Anterior cingulate cortex (tissue), 58 donors: ENCODE measurements at regions not wholly inside any gene's neighbourhood (a gene's known extent, or its start where the extent isn't known, plus 50 kb on each side); places are given as distances from the start of the nearest gene placed in this dataset.

Source experiments
- DNase-seq, 58 donors: peaks; one replicate each; lab custom pipeline; 2025; lab: John Stamatoyannopoulos, UW

DNA sequence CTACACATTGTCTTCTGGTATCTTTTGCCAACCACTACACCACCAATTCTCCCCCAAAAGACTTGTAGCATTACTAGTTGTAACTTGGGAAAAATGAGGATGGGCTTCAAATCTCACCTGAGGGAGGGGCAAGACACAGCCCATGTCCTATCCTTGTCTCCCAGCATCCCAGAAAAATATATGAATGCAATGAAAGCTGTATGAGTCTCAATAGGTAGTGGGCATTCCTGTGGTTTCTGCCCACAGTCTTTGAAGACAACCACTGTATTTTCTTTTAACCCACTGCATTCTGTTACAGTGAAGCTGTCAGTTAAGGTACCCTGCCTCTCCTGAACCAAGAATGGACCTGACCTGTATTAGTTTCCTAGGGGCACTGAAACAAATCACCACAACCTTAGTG is 336.2 kb upstream of the TMPO start:
- no peak for DNase-seq

DNA sequence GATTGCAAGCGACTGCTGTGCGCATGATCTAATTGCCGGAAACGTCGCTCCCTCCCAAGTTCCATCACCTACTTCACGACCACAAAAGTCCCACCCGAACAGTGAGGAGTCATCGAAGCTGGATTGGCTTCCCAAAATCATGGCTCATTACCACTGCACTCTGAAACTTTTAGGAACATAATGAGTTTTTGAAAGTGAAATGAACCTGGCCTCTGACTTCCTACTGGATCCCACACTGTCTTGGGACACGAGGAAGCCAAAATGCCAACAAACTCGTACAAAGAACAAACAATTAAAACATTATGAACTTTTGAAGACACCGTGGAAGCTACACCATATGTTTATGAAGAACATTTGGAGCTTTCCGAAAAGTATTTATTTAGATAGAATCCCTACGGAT is 334.8 kb upstream of the TMPO start:
- DNase-seq = no peak

DNA sequence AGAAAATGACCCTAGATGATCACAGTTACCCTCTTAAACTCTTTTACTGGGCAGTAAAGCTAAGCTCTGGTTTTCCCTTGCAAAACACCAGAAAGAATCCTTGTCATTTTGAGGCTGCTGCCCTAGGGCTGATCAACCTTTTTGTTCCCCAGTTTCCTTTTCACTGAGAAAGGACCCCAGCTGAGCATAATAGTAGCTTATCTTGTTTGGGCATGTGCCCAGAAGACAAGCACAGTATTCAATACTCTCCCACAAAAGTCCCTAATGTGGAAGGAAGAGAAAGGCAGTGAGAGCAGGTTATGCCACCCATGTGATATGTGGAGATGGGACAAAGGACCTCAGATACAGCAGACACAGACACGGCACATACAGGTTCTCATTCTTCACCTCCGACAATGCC is 332.6 kb upstream of the TMPO start:
- no peak for DNase-seq

DNA sequence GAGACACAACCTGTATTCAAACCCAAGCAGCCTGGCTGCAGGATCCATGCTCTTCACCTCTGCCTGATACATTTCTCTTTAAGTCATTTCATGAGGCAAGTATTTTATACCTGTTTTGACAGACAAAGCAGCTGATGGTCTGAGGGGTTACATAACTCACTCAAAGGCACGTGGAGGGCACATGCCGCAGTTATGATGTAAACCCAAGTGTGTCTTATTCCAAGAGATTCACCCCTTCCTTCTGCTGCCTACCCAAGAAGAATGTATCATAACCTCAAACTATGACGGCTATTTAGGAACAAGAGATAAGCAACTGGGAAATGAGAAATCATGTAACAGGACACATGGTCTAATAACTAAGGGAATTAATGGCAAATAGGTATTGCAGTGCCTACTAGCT is 329.8 kb upstream of the TMPO start:
- DNase-seq = no peak

DNA sequence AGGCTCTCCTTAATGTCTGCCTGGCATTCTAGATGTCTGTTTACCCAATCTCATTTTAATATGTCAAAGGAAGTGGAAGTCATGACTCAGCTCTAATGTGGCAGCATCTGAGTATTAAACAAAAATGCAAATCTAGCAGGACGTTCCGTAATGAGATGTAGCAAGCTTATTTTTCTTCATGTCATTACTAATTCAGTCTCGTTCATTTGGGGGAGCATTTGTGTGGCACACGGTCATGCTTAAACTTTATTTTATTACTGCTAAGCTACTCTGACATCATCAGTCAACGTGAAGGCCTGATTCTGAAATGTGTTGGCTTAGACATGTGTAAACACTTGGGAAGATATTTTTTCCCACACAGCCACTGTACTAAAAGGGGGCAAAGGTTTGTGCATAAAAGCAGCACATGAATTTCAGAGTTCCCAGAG is 326.7 kb upstream of the TMPO start:
- no peak for DNase-seq

DNA sequence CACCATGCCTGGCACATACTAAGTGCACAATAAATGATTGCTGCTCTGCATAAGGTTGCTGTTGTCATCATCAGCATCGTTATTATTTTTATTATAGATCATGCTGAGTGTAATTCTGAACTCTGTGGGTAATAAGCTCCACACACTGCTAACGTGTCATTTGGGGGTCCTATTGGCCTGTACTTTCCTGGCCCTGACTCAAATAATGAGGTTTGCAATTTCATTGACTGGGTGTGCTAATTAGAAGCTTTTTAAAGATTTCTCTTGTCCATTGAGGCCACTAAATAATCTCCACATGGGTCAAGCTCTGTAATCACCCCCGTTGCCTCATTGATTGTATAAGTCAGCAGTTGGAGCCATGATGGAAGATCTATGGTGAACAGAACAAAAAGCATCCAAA is 320.8 kb upstream of the TMPO start:
- DNase-seq = no peak

DNA sequence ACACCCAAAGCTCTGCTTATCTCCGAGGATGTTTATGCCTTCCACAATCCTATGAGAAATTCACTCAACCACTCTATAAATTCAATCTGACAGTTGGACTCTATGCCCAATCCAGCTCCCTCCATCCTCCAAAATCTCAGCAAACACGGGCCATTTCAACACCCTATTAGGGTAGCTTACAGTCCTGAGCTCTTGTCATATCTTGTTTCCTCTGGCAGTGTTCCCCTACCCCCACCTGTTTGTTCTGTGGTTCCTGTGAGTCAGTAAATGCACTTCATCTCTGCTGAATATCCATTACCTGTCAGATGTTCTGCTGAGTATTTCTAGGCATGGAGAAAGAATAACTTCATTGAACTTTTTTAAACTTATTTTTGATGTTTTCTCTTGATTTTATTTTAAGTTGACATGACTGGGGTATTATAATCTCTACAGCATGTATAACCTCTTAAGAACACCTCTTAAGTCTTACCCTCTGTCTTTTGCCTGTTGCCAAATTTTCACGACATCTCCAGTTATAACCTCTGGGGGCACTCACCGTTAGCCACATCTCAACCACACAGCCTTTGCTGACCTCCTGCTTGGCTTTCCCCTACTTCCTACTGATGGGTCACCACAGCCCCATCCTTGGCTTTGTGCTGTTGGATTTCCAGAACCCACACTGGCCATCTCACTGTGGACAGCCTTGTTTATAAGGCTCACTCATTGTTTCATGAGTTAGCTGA is 317.0 kb upstream of the TMPO start:
- no peak for DNase-seq

DNA sequence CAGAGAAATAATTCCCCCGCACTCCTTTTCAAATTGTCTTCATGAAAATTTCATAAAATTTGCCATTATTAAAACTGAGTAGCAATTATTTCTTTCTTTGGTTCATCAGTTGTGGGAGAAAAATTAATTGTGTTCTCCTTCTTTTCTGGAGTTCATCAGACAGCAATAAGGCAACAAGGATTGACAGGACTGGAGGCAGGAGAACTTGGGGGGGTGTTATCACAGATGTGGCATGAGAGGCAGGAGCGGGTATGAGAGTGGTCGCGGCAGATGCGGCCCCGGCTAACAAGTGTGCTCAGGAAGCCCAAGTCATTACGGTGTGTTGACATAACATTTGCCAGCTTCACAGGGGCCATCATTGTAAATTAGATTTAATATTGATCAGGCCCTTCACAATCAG is 306.6 kb upstream of the TMPO start:
- DNase-seq = no peak

DNA sequence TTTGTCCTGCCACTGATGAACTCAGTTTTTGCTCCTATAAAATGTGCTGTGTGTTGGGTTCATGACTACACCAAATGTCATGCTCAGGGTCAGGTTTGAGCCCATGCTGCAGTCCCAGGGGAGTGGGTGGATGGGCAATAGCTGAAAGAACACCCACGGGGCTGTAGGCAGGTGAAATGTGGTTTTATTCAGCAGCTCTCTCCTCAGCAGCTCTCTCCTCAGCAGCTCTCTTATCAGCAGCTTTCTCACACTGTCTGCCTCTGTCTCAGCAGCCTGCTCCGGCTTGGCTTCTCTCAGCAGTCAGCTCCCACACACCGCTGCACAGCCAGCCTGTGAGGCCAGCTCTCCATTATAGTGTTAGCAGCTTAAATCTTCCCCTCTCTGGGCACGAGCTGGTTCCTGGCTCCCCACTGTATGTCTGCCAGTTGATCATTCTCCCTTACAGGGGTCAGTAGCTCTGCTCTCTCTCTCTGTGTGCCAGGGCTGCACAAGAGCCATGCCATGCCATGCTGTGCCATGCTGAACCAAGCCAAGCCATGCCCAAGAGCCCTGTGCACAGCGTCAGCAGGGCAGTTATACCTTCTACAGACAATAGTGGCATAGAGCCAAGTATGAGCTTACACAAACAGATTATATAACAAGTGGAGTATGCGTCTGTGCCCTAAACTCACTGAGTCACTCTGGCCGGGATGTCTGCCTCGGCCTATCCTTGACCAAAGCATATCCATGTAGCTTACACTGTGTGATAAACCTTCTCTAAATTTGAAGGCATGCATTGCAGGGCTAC is 303.3 kb upstream of the TMPO start:
- DNase-seq = peak in 5 of 58 donors; percentile 0 to 1 (median 0)

DNA sequence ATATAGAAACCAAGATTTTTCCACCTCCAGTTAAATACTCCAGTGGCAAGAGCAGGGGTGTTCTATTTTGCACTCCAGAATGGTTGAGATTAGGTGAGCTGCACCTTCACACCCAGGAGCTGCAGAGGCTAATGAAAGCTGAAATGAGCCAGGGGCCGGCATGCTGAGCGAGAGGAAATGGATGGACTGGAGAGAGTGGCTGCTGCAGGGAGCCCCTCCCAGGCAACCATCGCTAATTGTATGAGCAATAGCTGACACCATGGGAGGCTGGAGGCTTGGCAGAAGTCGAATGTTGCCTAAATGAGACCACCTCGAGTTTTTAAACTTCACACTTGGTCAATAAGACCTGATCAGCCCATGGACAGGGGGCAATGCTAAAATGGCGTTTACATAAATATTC is 301.8 kb upstream of the TMPO start:
- DNase-seq = no peak

DNA sequence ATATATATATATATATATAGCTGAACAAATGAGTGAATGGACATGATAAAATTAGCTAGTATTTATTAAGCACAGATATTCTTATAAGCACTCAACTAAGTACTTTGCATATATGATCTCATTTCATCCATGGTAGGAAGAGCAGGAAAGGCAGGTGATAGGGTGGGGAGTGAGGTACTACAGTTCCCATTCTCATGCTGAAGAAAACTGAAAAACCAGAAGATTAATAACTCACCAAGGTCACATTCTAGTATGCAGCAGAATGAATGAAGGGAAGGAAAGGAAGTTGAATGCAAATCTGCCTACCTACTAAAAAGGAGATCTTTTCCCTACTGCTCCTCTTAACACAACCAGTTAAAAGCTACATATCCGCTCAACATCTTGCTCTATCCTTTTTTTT is 298.1 kb upstream of the TMPO start:
- no peak for DNase-seq

DNA sequence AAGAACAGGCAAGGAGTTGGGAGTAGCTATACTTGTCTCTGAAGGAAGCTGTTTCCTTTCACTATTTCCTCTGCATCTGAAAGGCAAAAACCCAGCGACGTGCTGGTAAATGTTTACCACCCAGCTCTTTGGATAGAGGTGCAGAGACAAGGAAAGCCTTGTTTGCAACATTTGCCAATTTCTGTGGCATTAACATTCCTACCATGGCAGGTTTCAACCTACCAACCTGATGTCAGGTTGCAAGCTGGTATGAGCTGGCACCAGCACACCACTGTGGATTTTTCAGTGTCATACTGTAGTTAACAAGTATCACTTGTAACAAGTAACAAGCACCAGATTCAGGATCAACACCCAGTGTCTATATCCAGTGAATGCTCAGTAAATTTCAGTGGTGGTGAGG is 294.8 kb upstream of the TMPO start:
- DNase-seq = no peak

DNA sequence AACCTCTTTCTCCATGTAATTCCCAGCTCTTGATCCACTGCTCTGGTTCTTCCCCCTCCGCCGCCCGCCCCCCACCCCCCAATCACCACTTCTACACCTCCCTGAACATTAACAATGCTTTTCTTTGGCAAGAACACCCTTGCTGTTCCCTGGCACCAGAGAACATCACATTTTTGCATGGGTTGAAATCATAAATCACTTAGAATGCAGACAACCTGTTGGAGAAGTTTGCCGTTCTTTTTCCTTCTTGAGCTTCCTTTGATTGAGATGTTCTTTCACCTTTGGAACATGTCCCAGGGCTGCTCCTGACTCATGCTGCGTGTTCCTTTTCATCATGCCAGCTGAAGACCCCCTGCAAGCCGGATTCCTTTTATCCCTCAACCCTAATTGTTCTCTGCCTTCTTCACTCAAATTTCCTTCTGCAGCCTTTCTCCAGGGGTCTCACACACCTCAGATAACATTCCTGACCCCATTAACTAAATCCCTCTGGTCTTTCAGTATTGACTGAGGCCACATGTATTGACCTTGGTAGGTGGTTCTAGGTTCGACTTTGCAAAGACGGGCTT is 294.1 kb upstream of the TMPO start:
- no peak for DNase-seq

DNA sequence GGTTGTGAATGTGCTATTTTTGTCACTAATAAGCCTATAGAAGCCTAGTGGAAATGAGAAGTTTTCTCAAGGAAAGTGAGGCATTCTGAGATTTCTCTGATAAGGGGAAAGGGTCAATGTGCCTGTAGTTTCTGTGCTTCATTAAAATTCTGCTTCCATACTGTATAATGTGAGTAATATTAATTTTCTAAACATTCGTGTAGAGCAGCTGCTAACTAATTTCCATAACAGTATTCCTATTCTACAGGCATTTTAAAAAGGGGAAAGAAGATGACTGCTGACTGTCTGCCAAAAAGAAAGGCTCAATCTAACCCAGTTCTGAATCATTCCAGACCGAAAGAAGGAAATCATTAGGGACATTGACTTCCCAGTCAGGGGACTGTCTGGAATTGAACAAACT is 293.3 kb upstream of the TMPO start:
- DNase-seq = no peak

DNA sequence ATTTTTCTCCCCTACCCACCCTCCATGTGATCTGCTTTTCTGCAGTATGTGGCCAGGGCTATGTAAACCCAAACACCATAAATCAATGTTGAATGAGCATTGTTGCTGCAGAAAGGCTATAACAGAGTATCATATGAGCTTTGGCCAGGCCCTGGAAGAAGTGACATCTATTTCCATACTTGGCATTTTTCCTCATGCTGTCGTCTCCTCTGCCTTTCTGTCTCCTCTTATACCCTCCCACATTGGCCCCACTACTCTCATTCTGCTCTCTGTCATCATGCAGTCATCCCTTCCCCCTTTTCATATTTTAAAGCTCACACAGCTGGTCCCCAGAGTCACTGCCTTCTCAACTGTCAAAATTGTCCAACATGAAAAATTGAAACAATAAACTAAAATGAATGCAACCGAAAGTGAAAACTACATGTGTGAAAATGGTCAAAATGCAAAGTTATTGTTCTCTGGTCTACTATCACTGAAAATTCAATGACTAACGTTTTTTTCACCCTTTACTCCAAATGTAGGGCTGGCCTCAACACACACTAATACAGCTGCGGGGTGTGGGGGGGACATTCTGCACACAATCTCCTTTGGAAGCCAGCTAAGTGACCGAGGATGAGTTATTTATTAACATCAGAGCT is 290.7 kb upstream of the TMPO start:
- no peak for DNase-seq

DNA sequence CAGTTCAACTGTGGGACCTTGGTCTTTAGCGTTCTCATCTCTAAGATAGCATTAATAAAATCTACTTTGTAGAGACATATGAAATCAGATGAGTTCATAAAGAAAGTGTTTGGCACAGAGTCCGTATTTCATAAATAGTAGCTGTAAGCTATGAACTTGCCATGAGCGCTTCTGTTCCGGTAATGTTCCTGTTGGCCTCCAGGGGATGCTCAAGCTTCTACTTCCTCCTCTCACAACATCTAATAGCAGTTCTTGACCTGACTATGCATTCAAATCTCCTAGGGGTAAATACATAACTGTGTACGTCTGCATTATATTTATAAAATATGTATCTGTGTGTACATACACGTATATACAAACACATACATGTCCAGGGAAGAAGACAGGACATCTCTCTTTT is 288.2 kb upstream of the TMPO start:
- no peak for DNase-seq

DNA sequence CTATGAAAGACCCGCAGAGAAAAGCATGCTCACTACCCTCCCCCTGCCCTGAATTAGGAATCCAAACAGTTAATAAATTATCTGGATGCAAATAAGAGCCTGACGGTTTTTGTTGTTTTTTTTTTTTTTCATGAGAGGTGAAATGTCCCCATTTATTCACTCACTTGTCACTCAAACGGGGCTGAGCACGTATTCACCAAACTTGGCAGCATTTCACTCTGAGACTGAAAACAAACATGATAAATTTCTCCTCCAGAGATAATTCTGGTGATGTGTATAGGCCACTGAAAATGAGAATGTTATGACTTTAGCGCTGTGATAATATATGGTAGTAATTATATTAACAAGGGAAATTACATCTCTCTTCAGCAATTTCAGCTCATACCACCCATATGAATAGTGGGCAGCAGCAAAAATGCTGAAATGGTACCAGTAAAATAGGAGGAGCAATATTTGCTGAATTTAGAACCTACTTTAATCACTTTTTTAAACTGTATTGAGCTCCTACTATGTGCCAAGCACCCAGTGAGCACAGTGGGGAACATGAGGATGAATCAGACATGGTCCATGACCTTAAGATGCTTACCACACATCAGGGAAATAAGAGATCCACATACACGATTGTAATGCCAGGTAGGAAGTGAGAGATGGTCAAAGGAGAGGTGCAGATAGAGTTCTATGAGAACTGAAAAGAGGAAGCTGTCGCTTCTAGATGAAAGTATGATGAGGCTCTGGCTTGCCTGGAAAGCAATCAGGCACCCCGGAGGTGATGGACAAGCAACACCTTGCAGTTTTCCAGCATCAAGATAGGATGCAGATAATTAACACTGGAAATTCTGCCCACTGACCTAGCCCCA is 286.5 kb upstream of the TMPO start:
- no peak for DNase-seq

DNA sequence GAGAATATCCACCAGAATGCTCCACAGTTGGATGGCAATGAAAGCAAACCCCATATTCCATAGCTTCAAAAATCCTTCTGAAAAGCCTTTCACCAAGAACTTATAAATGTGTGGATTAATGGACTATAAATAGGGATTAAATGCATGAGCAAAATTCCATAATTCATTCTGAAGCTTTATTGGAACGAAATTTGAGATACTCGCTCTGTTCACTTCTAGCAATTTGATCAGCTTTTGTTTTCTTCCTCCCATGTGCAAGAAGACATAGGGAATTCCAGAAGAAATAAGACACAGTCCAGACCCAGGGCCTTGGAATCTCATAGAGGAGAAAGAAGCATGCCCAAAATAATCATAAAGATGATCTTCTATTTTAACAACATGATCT is 285.9 kb upstream of the TMPO start:
- no peak for DNase-seq

DNA sequence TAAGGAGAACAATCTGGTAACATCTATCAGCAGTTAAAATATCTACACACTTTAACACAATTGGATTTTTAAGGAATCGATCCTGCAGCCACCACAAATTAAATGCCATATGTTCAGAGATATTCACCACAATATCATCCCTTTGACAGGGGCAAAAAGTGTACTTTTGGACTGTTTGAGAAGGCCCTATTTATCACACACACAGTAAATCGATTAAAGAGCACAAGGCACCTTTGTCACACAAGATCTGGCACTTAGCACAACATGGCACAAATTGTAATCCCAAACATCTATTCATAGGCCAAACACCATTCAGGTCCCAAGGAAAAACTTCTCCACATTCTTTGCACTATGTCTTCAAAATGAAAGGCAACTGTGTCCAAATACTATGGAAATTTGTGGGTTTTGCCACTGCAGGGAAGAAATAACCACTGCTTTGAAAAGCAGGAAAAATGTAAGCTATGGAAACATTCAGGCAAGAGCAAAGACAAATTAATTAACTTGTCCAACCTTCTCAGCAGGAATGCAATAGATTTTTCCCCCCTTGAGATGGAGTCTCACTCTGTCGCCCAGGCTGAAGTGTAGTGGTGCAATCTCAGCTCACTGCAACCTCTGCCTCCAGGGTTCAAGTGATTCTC is 282.5 kb upstream of the TMPO start:
- no peak for DNase-seq

DNA sequence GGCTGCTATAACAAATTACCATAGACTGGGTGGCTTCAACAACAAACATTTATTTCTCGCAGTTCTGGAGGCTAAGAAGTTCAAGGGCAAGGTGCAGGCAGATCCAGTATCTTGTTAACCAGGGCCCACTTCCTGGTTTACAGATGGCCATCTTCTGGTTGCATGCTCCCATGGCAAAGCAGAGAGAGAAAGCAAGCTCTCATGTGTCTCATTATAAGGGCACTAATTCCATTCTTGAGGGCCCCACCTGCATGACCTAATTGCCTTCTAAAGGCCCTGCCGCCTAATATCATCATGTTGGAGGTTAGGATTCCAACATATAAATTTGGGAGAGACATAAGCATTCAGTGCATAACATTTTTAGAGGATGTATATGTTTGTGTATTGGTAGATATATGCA is 280.1 kb upstream of the TMPO start:
- no peak for DNase-seq
